ENCODE measurements at regions not wholly inside any gene's neighbourhood (a gene's known extent, or its start where the extent isn't known, plus 50 kb on each side); places are given as distances from the start of the nearest gene placed in this dataset.

DNA sequence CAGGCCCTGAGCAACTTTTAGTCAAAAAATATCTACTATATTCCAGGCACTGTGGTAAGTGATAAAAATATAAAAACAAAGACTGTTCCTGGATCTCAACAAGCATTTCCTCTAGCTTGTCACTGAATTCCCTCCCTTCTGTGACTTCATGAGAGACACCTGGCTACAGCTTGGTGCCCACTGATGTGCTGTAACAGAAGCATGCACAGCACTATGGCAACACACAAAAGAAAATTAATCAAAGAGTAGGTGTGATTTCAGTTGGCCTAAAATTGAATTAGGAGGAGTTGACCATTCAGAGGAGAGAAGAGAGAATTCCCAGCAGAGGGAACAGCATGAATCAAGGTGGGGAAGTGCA is 158.9 kb upstream of the LPP start:
- TF ChIP-seq CTCF (IDR thresholded peaks at IDR 0.05 in 2 of 3, conservative IDR thresholded peaks at IDR 0.05 in 1 of 3; ENCODE audit: borderline replicate concordance in 1 of 3, insufficient read depth in 1 of 3, low read depth in 2 of 3, low read length in 2 of 3) (no peak), MAX (IDR thresholded peaks at IDR 0.05) (no peak), POLR2A (IDR thresholded peaks at IDR 0.05; ENCODE audit: borderline replicate concordance, extremely low read depth, insufficient read depth, insufficient read length) (no peak), RAD21 (IDR thresholded peaks at IDR 0.05; ENCODE audit: low read depth) (no peak), EZH2phosphoT487 (IDR thresholded peaks at IDR 0.05; ENCODE audit: borderline replicate concordance) (no peak), ATF3 (IDR thresholded peaks at IDR 0.05) (no peak), EZH2 (IDR thresholded peaks at IDR 0.05) (no peak), CEBPB (IDR thresholded peaks at IDR 0.05; ENCODE audit: low read depth) (no peak), SP1 (IDR thresholded peaks at IDR 0.05; ENCODE audit: low read depth) (no peak), ZNF274 (IDR thresholded peaks at IDR 0.05; ENCODE audit: low read depth, low read length) (no peak)

Data from HCT116 (cell line).